ENCODE measurements at regions not wholly inside any gene's neighbourhood (a gene's known extent, or its start where the extent isn't known, plus 50 kb on each side); places are given as distances from the start of the nearest gene placed in this dataset.

GRCh38 chr2:212854116-212854515 is 297.3 kb downstream of the IKZF2 start:
- TF ChIP-seq, protein P1, sequence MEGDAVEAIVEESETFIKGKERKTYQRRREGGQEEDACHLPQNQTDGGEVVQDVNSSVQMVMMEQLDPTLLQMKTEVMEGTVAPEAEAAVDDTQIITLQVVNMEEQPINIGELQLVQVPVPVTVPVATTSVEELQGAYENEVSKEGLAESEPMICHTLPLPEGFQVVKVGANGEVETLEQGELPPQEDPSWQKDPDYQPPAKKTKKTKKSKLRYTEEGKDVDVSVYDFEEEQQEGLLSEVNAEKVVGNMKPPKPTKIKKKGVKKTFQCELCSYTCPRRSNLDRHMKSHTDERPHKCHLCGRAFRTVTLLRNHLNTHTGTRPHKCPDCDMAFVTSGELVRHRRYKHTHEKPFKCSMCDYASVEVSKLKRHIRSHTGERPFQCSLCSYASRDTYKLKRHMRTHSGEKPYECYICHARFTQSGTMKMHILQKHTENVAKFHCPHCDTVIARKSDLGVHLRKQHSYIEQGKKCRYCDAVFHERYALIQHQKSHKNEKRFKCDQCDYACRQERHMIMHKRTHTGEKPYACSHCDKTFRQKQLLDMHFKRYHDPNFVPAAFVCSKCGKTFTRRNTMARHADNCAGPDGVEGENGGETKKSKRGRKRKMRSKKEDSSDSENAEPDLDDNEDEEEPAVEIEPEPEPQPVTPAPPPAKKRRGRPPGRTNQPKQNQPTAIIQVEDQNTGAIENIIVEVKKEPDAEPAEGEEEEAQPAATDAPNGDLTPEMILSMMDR (IDR thresholded peaks at IDR 0.05; ENCODE audit: extremely low read depth in 1 of 2, insufficient read depth in 1 of 2, low read depth in 1 of 2, low read length in 2 of 2): no peak
- TF ChIP-seq POLR2AphosphoS5 (IDR thresholded peaks at IDR 0.05; ENCODE audit: insufficient read depth, low read depth, low read length) (no peak), EZH2 (IDR thresholded peaks at IDR 0.05; ENCODE audit: borderline replicate concordance, low read depth, low read length, severe bottlenecking) (no peak), GATA2 (IDR thresholded peaks at IDR 0.05; ENCODE audit: insufficient read depth, insufficient read length, low read depth, low read length) (no peak), POLR2A (IDR thresholded peaks at IDR 0.05; ENCODE audit: low read depth, low read length) (no peak)
